ENCODE measurements at regions not wholly inside any gene's neighbourhood (a gene's known extent, or its start where the extent isn't known, plus 50 kb on each side); places are given as distances from the start of the nearest gene placed in this dataset.

GRCh38 chr19:20858218-20858617 is 64.8 kb upstream of the ZNF85 start:
- no peaks in the 10 kb centered on the region for H3K27me3 ChIP-seq (ENCODE audit: control insufficient read depth, insufficient read depth, low read length)
- peaks cover 28% of the 10 kb centered on the region for H3K9me3 ChIP-seq (ENCODE audit: control insufficient read depth, low read depth, low read length)
- H3K4me1 ChIP-seq (ENCODE audit: control insufficient read depth, low read depth, low read length) = no peaks in the 10 kb centered on the region
- no peak overlapping the region for H3K27ac ChIP-seq (ENCODE audit: low read length)
- no peaks in the 10 kb centered on the region for H3K36me3 ChIP-seq (ENCODE audit: control insufficient read depth, low read depth, low read length)
- no peak overlapping the region for H3K4me3 ChIP-seq (ENCODE audit: low read length)
- H3K9ac ChIP-seq (ENCODE audit: low read length) = no peak overlapping the region

GRCh38 chr19:20858861-20859260 is 64.2 kb upstream of the ZNF85 start:
- Histone ChIP-seq H3K27me3 (ENCODE audit: control insufficient read depth, insufficient read depth, low read length) (no peaks in the 10 kb centered on the region), H3K4me3 (ENCODE audit: low read length) (no peak overlapping the region), H3K9me3 (ENCODE audit: control insufficient read depth, low read depth, low read length) (peaks cover 27% of the 10 kb centered on the region)

GRCh38 chr19:20860339-20860738 is 62.7 kb upstream of the ZNF85 start:
- H3K36me3 ChIP-seq (ENCODE audit: control insufficient read depth, low read depth, low read length) = no peaks in the 10 kb centered on the region
- no peak overlapping the region for H3K4me3 ChIP-seq (ENCODE audit: low read length)
- peaks cover 33% of the 10 kb centered on the region for H3K9me3 ChIP-seq (ENCODE audit: control insufficient read depth, low read depth, low read length)
- no peak overlapping the region for H3K9ac ChIP-seq (ENCODE audit: low read length)
- H3K27me3 ChIP-seq (ENCODE audit: control insufficient read depth, insufficient read depth, low read length) = no peaks in the 10 kb centered on the region
- no peak overlapping the region for H3K27ac ChIP-seq (ENCODE audit: low read length)
- H3K4me1 ChIP-seq (ENCODE audit: control insufficient read depth, low read depth, low read length) = no peaks in the 10 kb centered on the region

More at GRCh38 chr19:20858861-20859260, 64.2 kb upstream of the ZNF85 start:
- Histone ChIP-seq H3K9ac (ENCODE audit: low read length) (no peak overlapping the region), H3K4me1 (ENCODE audit: control insufficient read depth, low read depth, low read length) (no peaks in the 10 kb centered on the region), H3K27ac (ENCODE audit: low read length) (no peak overlapping the region), H3K36me3 (ENCODE audit: control insufficient read depth, low read depth, low read length) (no peaks in the 10 kb centered on the region)

GRCh38 chr19:20863176-20863575 is 59.9 kb upstream of the ZNF85 start:
- no peaks in the 10 kb centered on the region for H3K27me3 ChIP-seq (ENCODE audit: control insufficient read depth, insufficient read depth, low read length)
- no peaks in the 10 kb centered on the region for H3K4me1 ChIP-seq (ENCODE audit: control insufficient read depth, low read depth, low read length)
- H3K9me3 ChIP-seq (ENCODE audit: control insufficient read depth, low read depth, low read length) = peaks cover 51% of the 10 kb centered on the region
- H3K27ac ChIP-seq (ENCODE audit: low read length) = no peak overlapping the region
- no peaks in the 10 kb centered on the region for H3K36me3 ChIP-seq (ENCODE audit: control insufficient read depth, low read depth, low read length)
- no peak overlapping the region for H3K4me3 ChIP-seq (ENCODE audit: low read length)
- H3K9ac ChIP-seq (ENCODE audit: low read length) = no peak overlapping the region

All from iPS-18a (cell line).